Mammary epithelial cell (primary cell): ENCODE measurements at regions not wholly inside any gene's neighbourhood (a gene's known extent, or its start where the extent isn't known, plus 50 kb on each side); places are given as distances from the start of the nearest gene placed in this dataset.

Experiments
- CTCF ChIP-seq, 2 donors: IDR thresholded peaks in 1 of 2; conservative IDR thresholded peaks in 1 of 2; 2 replicates each; pipeline ENCODE4 v1.5.1; 2011 to 2012; ENCODE audit warnings: inconsistent platforms in 2 of 2, low read length in 2 of 2, mild to moderate bottlenecking in 2 of 2, control low read depth in 1 of 2, low read depth in 1 of 2; ENCODE audit not compliant: insufficient read depth in 1 of 2; ENCODE audit errors: extremely low read depth in 1 of 2
- EZH2 ChIP-seq: IDR thresholded peaks from 2 replicates; pipeline ENCODE4 v1.6.1; 2012; ENCODE audit warnings: low read length, inconsistent platforms, borderline replicate concordance

- TF ChIP-seq CTCF (conservative IDR thresholded peaks at IDR 0.05 in 1 of 2, IDR thresholded peaks at IDR 0.05 in 1 of 2; ENCODE audit: extremely low read depth in 1 of 2, insufficient read depth in 1 of 2, low read depth in 1 of 2, low read length in 2 of 2) (no peak), EZH2 (no peak)
Observed at GRCh38 chr3:152037297-152037696, 163.9 kb downstream of the SUCNR1 start.
